CD4-positive, alpha-beta T cell (primary cell): ENCODE measurements at regions not wholly inside any gene's neighbourhood (a gene's known extent, or its start where the extent isn't known, plus 50 kb on each side); places are given as distances from the start of the nearest gene placed in this dataset.

ENCODE experiments used
- ATAC-seq: fragments of 200-7000 bp; cut with Tn5 transposase; one replicate; pipeline ENCODE4 v1.10.0; 2022; ENCODE audit warnings: mild to moderate bottlenecking; ENCODE audit not compliant: poor library complexity
- CTCF ChIA-PET: fragments of 350-600 bp; sonication (Branson Sonifier 250); formaldehyde crosslinking; loops from one replicate; lab custom pipeline; 2021; ENCODE audit warnings: antibody characterized with exemption, inconsistent platforms; lab: Charles Lee
- POLR2A ChIA-PET: fragments of 350-600 bp; sonication (Branson Sonifier 250); formaldehyde crosslinking; loops from one replicate; lab custom pipeline; 2021; ENCODE audit warnings: antibody characterized with exemption, inconsistent platforms; lab: Charles Lee
- DNase-seq, 14 experiments: peaks; one replicate each; pipeline ENCODE4 v3.0.0-alpha.2; 2013 to 2020; ENCODE audit warnings: mixed read lengths in 2 of 14
- H3K27ac ChIP-seq, 2 donors: one replicate each; pipeline versions ENCODE4 v1.5.1 to v1.7.0; 2013; ENCODE audit warnings: low read length in 2 of 2, low read depth in 1 of 2, mild to moderate bottlenecking in 1 of 2
- H3K27me3 ChIP-seq, 2 experiments: 1 replicate in 1 of 2; 2 replicates in 1 of 2; pipeline versions ENCODE4 v1.6.1 to v1.7.0; 2013; ENCODE audit warnings: low read length in 2 of 2, control low read depth in 1 of 2, mild to moderate bottlenecking in 1 of 2, moderate library complexity in 1 of 2; ENCODE audit not compliant: insufficient read depth in 2 of 2, control insufficient read depth in 1 of 2
- H3K36me3 ChIP-seq: one replicate; pipeline ENCODE4 v1.6.1; 2013; ENCODE audit warnings: low read length, control low read depth; ENCODE audit not compliant: insufficient read depth
- H3K4me1 ChIP-seq: one replicate; pipeline ENCODE4 v1.6.1; 2013; ENCODE audit warnings: low read length, control low read depth; ENCODE audit not compliant: insufficient read depth
- H3K4me3 ChIP-seq: one replicate; pipeline ENCODE4 v1.5.1; 2013; ENCODE audit warnings: mild to moderate bottlenecking, low read length, moderate library complexity
- H3K9me3 ChIP-seq, 2 experiments: 1 replicate in 1 of 2; 2 replicates in 1 of 2; pipeline versions ENCODE4 v1.6.1 to v1.7.0; 2013; ENCODE audit warnings: low read length in 2 of 2, mild to moderate bottlenecking in 2 of 2, control low read depth in 1 of 2, moderate library complexity in 1 of 2; ENCODE audit not compliant: control insufficient read depth in 1 of 2, insufficient read depth in 1 of 2
- H3K27ac Mint-ChIP-seq: one replicate; pipeline ENCODE4 v1.8.0; 2020; ENCODE audit warnings: mixed read lengths
- H3K27me3 Mint-ChIP-seq: one replicate; pipeline ENCODE4 v1.8.0; 2021; ENCODE audit warnings: mixed read lengths
- H3K36me3 Mint-ChIP-seq: one replicate; pipeline ENCODE4 v1.8.0; 2021; ENCODE audit warnings: low read depth, mixed read lengths
- H3K4me1 Mint-ChIP-seq: one replicate; pipeline ENCODE4 v1.8.0; 2021; ENCODE audit warnings: low read depth, mixed read lengths
- H3K4me3 Mint-ChIP-seq: one replicate; pipeline ENCODE4 v1.8.0; 2020; ENCODE audit warnings: mild to moderate bottlenecking, mixed read lengths
- H3K9me3 Mint-ChIP-seq: one replicate; pipeline ENCODE4 v1.8.0; 2020; ENCODE audit warnings: mixed read lengths
- CTCF ChIP-seq: fragments of 200-600 bp; IDR thresholded peaks from one replicate; pipeline ENCODE4 v1.8.0; 2022; ENCODE audit warnings: antibody characterized with exemption, mild to moderate bottlenecking
- intact Hi-C, 2 experiments: fragments of 100-400 bp; cut with DNase I in 1 of 2; cut with micrococcal nuclease in 1 of 2; formaldehyde crosslinking; loops; one replicate each; pipeline versions ENCODE4 v1.15.1 to v1.9.0; 2023 to 2025; cut with DNase I, micrococcal nuclease

DNA sequence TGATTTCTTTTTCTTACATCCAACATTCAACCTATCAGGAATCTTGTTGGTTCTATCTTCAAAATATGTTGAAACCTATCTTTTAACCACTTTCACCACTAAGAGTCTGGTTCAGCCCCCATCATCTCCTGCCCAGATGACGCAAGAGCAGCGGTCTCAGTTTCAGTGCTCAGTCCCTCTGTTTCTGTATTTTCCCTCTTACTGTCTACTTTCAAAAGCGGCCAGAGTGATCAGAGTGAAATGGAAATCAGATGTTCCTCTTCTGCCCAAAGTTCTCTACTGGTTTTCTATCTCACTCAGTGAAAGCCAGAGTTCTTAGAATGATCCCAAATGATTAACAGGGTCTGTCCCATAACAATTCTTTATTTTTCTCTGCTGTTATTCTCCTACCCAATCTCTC is 147.9 kb upstream of the PDE7B start:
- no peaks in the 10 kb centered on the region for H3K4me1 ChIP-seq
- no peak for ATAC-seq
- no peaks in the 10 kb centered on the region for H3K36me3 ChIP-seq
- no peak overlapping the region for H3K27ac ChIP-seq
- ChIA-PET CTCF (no interaction called here), POLR2A (no interaction called here)
- no peak for TF ChIP-seq CTCF
- H3K27ac Mint-ChIP-seq = no peak overlapping the region
- no peak overlapping the region for H3K4me3 ChIP-seq
- H3K27me3 Mint-ChIP-seq = no peaks in the 10 kb centered on the region
- no peaks in the 10 kb centered on the region for H3K27me3 ChIP-seq
- no peak overlapping the region for H3K4me3 Mint-ChIP-seq
- H3K4me1 Mint-ChIP-seq = no peaks in the 10 kb centered on the region
- no peaks in the 10 kb centered on the region for H3K36me3 Mint-ChIP-seq
- DNase-seq = no peak
- H3K9me3 ChIP-seq = no peaks in the 10 kb centered on the region
- intact Hi-C loops = no loop called here
- H3K9me3 Mint-ChIP-seq = no peaks in the 10 kb centered on the region

DNA sequence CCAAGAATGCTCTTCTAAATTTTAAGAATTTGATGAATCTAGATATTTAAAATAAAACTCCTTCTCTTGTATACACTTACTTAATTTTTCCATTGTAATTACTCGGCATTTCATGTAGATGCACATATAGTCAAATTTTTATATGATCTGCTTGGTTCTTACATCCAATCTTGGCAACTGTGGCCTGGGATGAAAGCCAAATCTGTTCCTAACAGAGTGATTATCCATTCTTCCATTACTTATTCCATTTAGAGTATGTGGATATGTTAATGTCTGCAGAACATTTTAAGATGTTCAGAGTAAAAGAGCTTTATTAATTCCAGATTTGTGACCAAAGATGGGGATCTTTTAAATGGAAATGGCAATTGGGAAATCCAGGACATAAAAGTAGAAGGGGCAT is 144.1 kb upstream of the PDE7B start:
- no peak for TF ChIP-seq CTCF
- no peaks in the 10 kb centered on the region for H3K36me3 ChIP-seq
- H3K27ac Mint-ChIP-seq = no peak overlapping the region
- H3K4me1 ChIP-seq = no peaks in the 10 kb centered on the region
- H3K9me3 Mint-ChIP-seq = no peaks in the 10 kb centered on the region
- H3K36me3 Mint-ChIP-seq = no peaks in the 10 kb centered on the region
- no peaks in the 10 kb centered on the region for H3K27me3 ChIP-seq
- H3K27me3 Mint-ChIP-seq = no peaks in the 10 kb centered on the region
- ATAC-seq (no peak), DNase-seq (no peak)
- H3K4me1 Mint-ChIP-seq = no peaks in the 10 kb centered on the region
- no peak overlapping the region for H3K27ac ChIP-seq
- ChIA-PET POLR2A (no interaction called here), CTCF (no interaction called here)
- no peaks in the 10 kb centered on the region for H3K9me3 ChIP-seq
- intact Hi-C loops = no loop called here
- no peak overlapping the region for H3K4me3 Mint-ChIP-seq
- no peak overlapping the region for H3K4me3 ChIP-seq

GRCh38 chr6:135710042-135710441 is 141.5 kb upstream of the PDE7B start:
- Mint-ChIP-seq H3K9me3 (no peaks in the 10 kb centered on the region), H3K4me1 (no peaks in the 10 kb centered on the region), H3K27me3 (no peaks in the 10 kb centered on the region), H3K27ac (no peak overlapping the region), H3K36me3 (no peaks in the 10 kb centered on the region), H3K4me3 (no peak overlapping the region)
- DNase-seq = no peak
- ATAC-seq = no peak
- Histone ChIP-seq H3K36me3 (no peaks in the 10 kb centered on the region), H3K4me3 (no peak overlapping the region), H3K27me3 (no peaks in the 10 kb centered on the region), H3K4me1 (no peaks in the 10 kb centered on the region), H3K9me3 (no peaks in the 10 kb centered on the region), H3K27ac (no peak overlapping the region)
- ChIA-PET POLR2A (no interaction called here), CTCF (no interaction called here)
- TF ChIP-seq CTCF = no peak
- intact Hi-C loops = no loop called here
